H1 (cell line): ENCODE measurements at regions not wholly inside any gene's neighbourhood (a gene's known extent, or its start where the extent isn't known, plus 50 kb on each side); places are given as distances from the start of the nearest gene placed in this dataset.

Experiments used
- CTCF ChIA-PET: fragments of 300-600 bp; sonication (Branson Sonifier 250); formaldehyde crosslinking; loops from one replicate; lab custom pipeline; 2021; ENCODE audit not compliant: partially characterized antibody; lab: Charles Lee
- POLR2A ChIA-PET: fragments of 300-600 bp; sonication (Branson Sonifier 250); formaldehyde crosslinking; loops from one replicate; lab custom pipeline; 2021; ENCODE audit warnings: inconsistent platforms; ENCODE audit not compliant: partially characterized antibody; lab: Charles Lee
- DNase-seq, 2 experiments: peaks; one replicate each; pipeline versions ENCODE4 v3.0.0 to v3.0.0-alpha.2; 2010 to 2022; ENCODE audit warnings: low spot score in 2 of 2, low read depth in 1 of 2, mixed read lengths in 1 of 2
- FAIRE-seq: peaks from 2 replicates; lab custom pipeline; 2011; peaks lifted over from hg19 to GRCh38; lab: Jason Lieb, UNC
- H2AFZ ChIP-seq: 2 replicates; pipeline ENCODE4 v1.8.1; 2012; ENCODE audit warnings: low read length, inconsistent platforms
- H2AK5ac ChIP-seq: 2 replicates; pipeline ENCODE4 v1.6.1; 2013; ENCODE audit warnings: low read depth, low read length
- H2BK120ac ChIP-seq: replicated peaks from 2 replicates; pipeline ENCODE3; 2013; ENCODE audit warnings: low read depth, low read length, inconsistent platforms
- H2BK12ac ChIP-seq: 2 replicates; pipeline ENCODE4 v1.6.1; 2013; ENCODE audit warnings: low read depth, low read length
- H2BK15ac ChIP-seq: 2 replicates; pipeline ENCODE4 v1.6.1; 2013; ENCODE audit warnings: low read length
- H2BK20ac ChIP-seq: 2 replicates; pipeline ENCODE4 v1.6.1; 2013; ENCODE audit warnings: low read length
- H2BK5ac ChIP-seq: 2 replicates; pipeline ENCODE4 v1.6.1; 2013; ENCODE audit warnings: low read depth, low read length
- H3K14ac ChIP-seq: 2 replicates; pipeline ENCODE4 v1.6.1; 2013; ENCODE audit warnings: inconsistent platforms; ENCODE audit not compliant: insufficient read length
- H3K18ac ChIP-seq: 2 replicates; pipeline ENCODE4 v1.6.1; 2013; ENCODE audit warnings: low read length; ENCODE audit errors: extremely low read depth
- H3K23ac ChIP-seq: 2 replicates; pipeline ENCODE4 v1.6.1; 2013; ENCODE audit warnings: inconsistent platforms; ENCODE audit not compliant: insufficient read length
- H3K23me2 ChIP-seq: 2 replicates; pipeline ENCODE4 v1.6.1; 2013; ENCODE audit warnings: low read depth, low read length
- H3K27ac ChIP-seq: 2 replicates; pipeline ENCODE4 v1.6.1; 2011; ENCODE audit warnings: low read depth, low read length, inconsistent platforms
- H3K27me3 ChIP-seq, 4 experiments: replicated peaks in 1 of 4; 1 replicate in 1 of 4; 2 replicates in 3 of 4; pipeline versions ENCODE4 v1.6.1 to v1.8.1; 2011 to 2013; ENCODE audit warnings: low read length in 3 of 4, mild to moderate bottlenecking in 3 of 4, inconsistent platforms in 2 of 4, mixed read lengths in 2 of 4, moderate library complexity in 1 of 4; ENCODE audit not compliant: control insufficient read depth in 3 of 4, insufficient read depth in 3 of 4; ENCODE audit errors: extremely low read depth in 1 of 4
- H3K36me3 ChIP-seq, 4 experiments: 2 replicates each; pipeline versions ENCODE4 v1.6.1 to v1.8.1; 2011 to 2013; ENCODE audit warnings: mild to moderate bottlenecking in 4 of 4, low read length in 3 of 4, moderate library complexity in 2 of 4, control low read depth in 1 of 4, inconsistent platforms in 1 of 4; ENCODE audit not compliant: insufficient read depth in 4 of 4, control insufficient read depth in 2 of 4
- H3K4ac ChIP-seq: replicated peaks from 2 replicates; pipeline ENCODE3; 2013; ENCODE audit warnings: low read length, low read depth, mixed read lengths, inconsistent platforms; ENCODE audit not compliant: insufficient read length
- H3K4me1 ChIP-seq, 4 experiments: replicated peaks in 1 of 4; 1 replicate in 1 of 4; 2 replicates in 3 of 4; pipeline versions ENCODE4 v1.6.1 to v1.8.1; 2011 to 2013; ENCODE audit warnings: low read length in 3 of 4, inconsistent platforms in 2 of 4, mixed read lengths in 1 of 4; ENCODE audit not compliant: insufficient read depth in 4 of 4, control insufficient read depth in 3 of 4
- H3K4me2 ChIP-seq, 2 experiments: 2 replicates each; pipeline versions ENCODE4 v1.6.1 to v1.8.1; 2011 to 2013; ENCODE audit warnings: low read depth in 2 of 2, low read length in 2 of 2, control low read depth in 1 of 2, inconsistent platforms in 1 of 2, mild to moderate bottlenecking in 1 of 2; ENCODE audit not compliant: insufficient read depth in 1 of 2
- H3K4me3 ChIP-seq, 4 experiments: fragments of 200-600, 300-600 bp in 1 of 4; sonication (generic), shearing (Covaris generic), sonication (Bioruptor Twin) in 1 of 4; 2 replicates each; pipeline versions ENCODE4 v1.5.1 to v1.8.1; 2011 to 2016; ENCODE audit warnings: low read length in 4 of 4, low read depth in 3 of 4, control low read depth in 2 of 4, inconsistent platforms in 2 of 4, mild to moderate bottlenecking in 2 of 4, mixed read lengths in 1 of 4, moderate library complexity in 1 of 4; ENCODE audit not compliant: insufficient read depth in 2 of 4; ENCODE audit errors: extremely low read depth in 1 of 4
- H3K56ac ChIP-seq: replicated peaks from 2 replicates; pipeline ENCODE3; 2013; ENCODE audit warnings: low read depth, mild to moderate bottlenecking, mixed read lengths, low read length, inconsistent platforms; ENCODE audit not compliant: insufficient read length
- H3K79me1 ChIP-seq: 2 replicates; pipeline ENCODE4 v1.6.1; 2013; ENCODE audit warnings: low read depth, low read length, control low read depth
- H3K79me2 ChIP-seq, 2 experiments: 2 replicates each; pipeline versions ENCODE4 v1.6.1 to v1.8.1; 2012 to 2013; ENCODE audit warnings: low read length in 2 of 2, mild to moderate bottlenecking in 2 of 2, inconsistent platforms in 1 of 2; ENCODE audit not compliant: insufficient read depth in 2 of 2, control insufficient read depth in 1 of 2
- H3K9ac ChIP-seq, 4 experiments: replicated peaks in 1 of 4; 1 replicate in 1 of 4; 2 replicates in 3 of 4; pipeline versions ENCODE4 v1.6.1 to v1.8.1; 2011 to 2013; ENCODE audit warnings: low read depth in 3 of 4, low read length in 3 of 4, control low read depth in 2 of 4, mild to moderate bottlenecking in 2 of 4, moderate library complexity in 2 of 4, inconsistent platforms in 1 of 4; ENCODE audit errors: extremely low read depth in 1 of 4
- H3K9me3 ChIP-seq, 2 experiments: 2 replicates each; pipeline versions ENCODE4 v1.6.1 to v1.8.1; 2012 to 2013; ENCODE audit warnings: mild to moderate bottlenecking in 2 of 2, moderate library complexity in 2 of 2, control low read depth in 1 of 2, inconsistent platforms in 1 of 2, low read depth in 1 of 2, low read length in 1 of 2, mixed read lengths in 1 of 2; ENCODE audit not compliant: insufficient read depth in 2 of 2
- H4K20me1 ChIP-seq, 2 experiments: replicated peaks in 1 of 2; 2 replicates each; pipeline versions ENCODE3 to v1.8.1; 2011 to 2013; ENCODE audit warnings: inconsistent platforms in 2 of 2, low read length in 2 of 2, mild to moderate bottlenecking in 1 of 2; ENCODE audit not compliant: insufficient read depth in 2 of 2, control insufficient read depth in 1 of 2
- H4K5ac ChIP-seq: 2 replicates; pipeline ENCODE4 v1.6.1; 2013; ENCODE audit warnings: low read length, low read depth, mixed read lengths, inconsistent platforms; ENCODE audit not compliant: insufficient read length
- H4K8ac ChIP-seq: 2 replicates; pipeline ENCODE4 v1.8.0; 2013; ENCODE audit warnings: mild to moderate bottlenecking, moderate library complexity, low read length, inconsistent platforms; ENCODE audit not compliant: insufficient read depth; ENCODE audit errors: extremely low read depth
- H4K91ac ChIP-seq: replicated peaks from 2 replicates; pipeline ENCODE3; 2013; ENCODE audit warnings: low read length, mixed read lengths, inconsistent platforms; ENCODE audit not compliant: insufficient read length
- TAF7 ChIP-seq: optimal IDR thresholded peaks from 2 replicates; pipeline ENCODE3; 2011; ENCODE audit warnings: low read depth, mild to moderate bottlenecking, inconsistent platforms, low read length, moderate library complexity, borderline replicate concordance
- WGBS, 2 experiments: shearing (Covaris generic) in 1 of 2; methylation state at CpG; one replicate each; pipeline versions ENCODE4 v1.1.6 to v1.1.7; 2013 to 2015; ENCODE audit warnings: low lambda C conversion rate in 2 of 2, mixed read lengths in 2 of 2, inconsistent platforms in 1 of 2, low coverage in 1 of 2, missing lambda C conversion rate in 1 of 2; ENCODE audit not compliant: insufficient replicate concordance in 2 of 2, insufficient coverage in 1 of 2, insufficient read length in 1 of 2; ENCODE audit errors: extremely low coverage in 1 of 2, missing lambda C conversion rate in 1 of 2; 5-methylcytosine and 5-hydroxymethylcytosine counted together
- TF ChIP-seq, protein P1 (sequence below): IDR thresholded peaks from 2 replicates; pipeline ENCODE4 v1.6.1; 2012; ENCODE audit warnings: inconsistent platforms
- TF ChIP-seq, protein P2 (sequence below): IDR thresholded peaks from 2 replicates; pipeline ENCODE4 v1.6.1; 2012; ENCODE audit warnings: low read length, inconsistent platforms

DNA sequence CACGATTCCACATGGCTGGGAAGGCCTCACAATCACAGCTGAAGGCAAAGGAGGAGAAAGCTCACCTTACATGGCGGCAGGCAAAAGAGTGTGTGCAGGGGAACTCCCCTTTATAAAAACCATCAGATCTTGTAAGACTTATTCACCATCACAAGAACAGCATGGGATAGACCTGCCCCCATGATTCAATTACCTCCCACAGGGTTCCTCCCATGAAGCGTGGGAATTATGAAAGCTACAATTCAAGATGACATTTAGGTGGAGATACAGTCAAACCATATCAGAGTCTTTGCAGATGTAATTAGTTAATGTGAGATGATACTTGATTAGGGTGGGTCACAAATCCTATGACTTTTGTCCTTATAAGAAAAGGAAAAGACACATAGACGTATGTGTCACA lies 688.9 kb downstream of the GBE1 start:
- no peaks in the 10 kb centered on the region for H3K79me2 ChIP-seq
- FAIRE-seq (no peak), DNase-seq (no peak)
- H3K27ac ChIP-seq = no peak overlapping the region
- H3K4me3 ChIP-seq = no peak overlapping the region
- H2AFZ ChIP-seq = no peak overlapping the region
- no peak overlapping the region for H3K9ac ChIP-seq
- peaks cover 6 to 22% of the 10 kb centered on the region in 2 experiments; a peak in 3 of 4 replicates for H3K9me3 ChIP-seq
- no peaks in the 10 kb centered on the region for H3K4me1 ChIP-seq
- H3K36me3 ChIP-seq = no peaks in the 10 kb centered on the region; a peak in 1 of 8 replicates
- no peak overlapping the region for H2AK5ac ChIP-seq
- ChIA-PET POLR2A (no interaction called here), CTCF (no interaction called here)
- no peaks in the 10 kb centered on the region for H3K79me1 ChIP-seq
- no peak overlapping the region for H2BK12ac ChIP-seq
- no peaks in the 10 kb centered on the region for H3K23me2 ChIP-seq
- no peak overlapping the region for H3K4ac ChIP-seq
- no peak overlapping the region for H3K4me2 ChIP-seq
- no peak overlapping the region for H2BK15ac ChIP-seq
- no peak overlapping the region for H2BK20ac ChIP-seq
- no peak overlapping the region for H4K5ac ChIP-seq
- no peak overlapping the region for H3K56ac ChIP-seq
- H4K20me1 ChIP-seq = no peaks in the 10 kb centered on the region
- no peak overlapping the region for H4K91ac ChIP-seq
- no peak overlapping the region for H2BK120ac ChIP-seq
- no peak overlapping the region for H3K18ac ChIP-seq
- H3K23ac ChIP-seq = no peak overlapping the region
- no peak overlapping the region for H3K14ac ChIP-seq
- H4K8ac ChIP-seq = no peak overlapping the region
- H2BK5ac ChIP-seq = no peak overlapping the region
- 78% methylated on average over 4 of the region's 4 CpGs; no CpG with 5 or more reads in 1 of the 2 experiments for WGBS, 2 experiments
- no peaks in the 10 kb centered on the region for H3K27me3 ChIP-seq
- TF ChIP-seq, protein P1, sequence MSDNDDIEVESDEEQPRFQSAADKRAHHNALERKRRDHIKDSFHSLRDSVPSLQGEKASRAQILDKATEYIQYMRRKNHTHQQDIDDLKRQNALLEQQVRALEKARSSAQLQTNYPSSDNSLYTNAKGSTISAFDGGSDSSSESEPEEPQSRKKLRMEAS = no peak
- TF ChIP-seq, protein P2, sequence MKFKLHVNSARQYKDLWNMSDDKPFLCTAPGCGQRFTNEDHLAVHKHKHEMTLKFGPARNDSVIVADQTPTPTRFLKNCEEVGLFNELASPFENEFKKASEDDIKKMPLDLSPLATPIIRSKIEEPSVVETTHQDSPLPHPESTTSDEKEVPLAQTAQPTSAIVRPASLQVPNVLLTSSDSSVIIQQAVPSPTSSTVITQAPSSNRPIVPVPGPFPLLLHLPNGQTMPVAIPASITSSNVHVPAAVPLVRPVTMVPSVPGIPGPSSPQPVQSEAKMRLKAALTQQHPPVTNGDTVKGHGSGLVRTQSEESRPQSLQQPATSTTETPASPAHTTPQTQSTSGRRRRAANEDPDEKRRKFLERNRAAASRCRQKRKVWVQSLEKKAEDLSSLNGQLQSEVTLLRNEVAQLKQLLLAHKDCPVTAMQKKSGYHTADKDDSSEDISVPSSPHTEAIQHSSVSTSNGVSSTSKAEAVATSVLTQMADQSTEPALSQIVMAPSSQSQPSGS = no peak
- no peak for TF ChIP-seq TAF7
